ENCODE measurements at regions not wholly inside any gene's neighbourhood (a gene's known extent, or its start where the extent isn't known, plus 50 kb on each side); places are given as distances from the start of the nearest gene placed in this dataset.

- TF ChIP-seq CBX3 (IDR thresholded peaks at IDR 0.05; ENCODE audit: low read depth) (no peak), POLR2A (IDR thresholded peaks at IDR 0.05; ENCODE audit: borderline replicate concordance, extremely low read depth, insufficient read depth, insufficient read length) (no peak), YY1 (IDR thresholded peaks at IDR 0.05; ENCODE audit: extremely low read depth, insufficient replicate concordance, low read depth, low read length) (no peak), EGR1 (IDR thresholded peaks at IDR 0.05; ENCODE audit: low read depth) (no peak), REST (IDR thresholded peaks at IDR 0.05; ENCODE audit: low read depth) (no peak), CTCF (IDR thresholded peaks at IDR 0.05 in 2 of 3, conservative IDR thresholded peaks at IDR 0.05 in 1 of 3; ENCODE audit: borderline replicate concordance in 1 of 3, insufficient read depth in 1 of 3, low read depth in 2 of 3, low read length in 2 of 3) (no peak), TCF7L2 (IDR thresholded peaks at IDR 0.05; ENCODE audit: borderline replicate concordance, extremely low read depth, insufficient read depth, insufficient read length) (no peak), SRF (IDR thresholded peaks at IDR 0.05; ENCODE audit: low read depth) (no peak), ATF3 (IDR thresholded peaks at IDR 0.05) (no peak)
- TF ChIP-seq, protein P1, sequence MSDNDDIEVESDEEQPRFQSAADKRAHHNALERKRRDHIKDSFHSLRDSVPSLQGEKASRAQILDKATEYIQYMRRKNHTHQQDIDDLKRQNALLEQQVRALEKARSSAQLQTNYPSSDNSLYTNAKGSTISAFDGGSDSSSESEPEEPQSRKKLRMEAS (IDR thresholded peaks at IDR 0.05) = no peak
These were observed 207.0 kb downstream of the BRD1 start for GRCh38 chr22:49620666-49621065.
